Spleen (tissue), 7 donors: ENCODE measurements at regions not wholly inside any gene's neighbourhood (a gene's known extent, or its start where the extent isn't known, plus 50 kb on each side); places are given as distances from the start of the nearest gene placed in this dataset.

Source experiments
- CTCF ChIP-seq, 11 experiments: fragments of 200-600 bp in 7 of 11; fragments of 450-650 bp in 4 of 11; sonication (generic) in 4 of 11; IDR thresholded peaks in 8 of 11; conservative IDR thresholded peaks in 3 of 11; 1 replicate in 7 of 11; 2 replicates in 4 of 11; pipeline versions ENCODE4 v1.4.0 to v1.8.0; 2016 to 2021; ENCODE audit warnings: antibody characterized with exemption in 11 of 11, inconsistent platforms in 4 of 11, mild to moderate bottlenecking in 1 of 11
- POLR2AphosphoS5 ChIP-seq, 3 donors: sonication (generic); formaldehyde crosslinking; IDR thresholded peaks; one replicate each; pipeline ENCODE4 v1.5.1; 2017; ENCODE audit warnings: antibody characterized with exemption in 3 of 3
- donor health status: DM: no; HTN: no; CAD: no; lungs with moderate emphysema.
- donor health status: DM: no; HTN: no; CAD: no.
- donor health status: DM: no; HTN: no; CAD: no.

DNA sequence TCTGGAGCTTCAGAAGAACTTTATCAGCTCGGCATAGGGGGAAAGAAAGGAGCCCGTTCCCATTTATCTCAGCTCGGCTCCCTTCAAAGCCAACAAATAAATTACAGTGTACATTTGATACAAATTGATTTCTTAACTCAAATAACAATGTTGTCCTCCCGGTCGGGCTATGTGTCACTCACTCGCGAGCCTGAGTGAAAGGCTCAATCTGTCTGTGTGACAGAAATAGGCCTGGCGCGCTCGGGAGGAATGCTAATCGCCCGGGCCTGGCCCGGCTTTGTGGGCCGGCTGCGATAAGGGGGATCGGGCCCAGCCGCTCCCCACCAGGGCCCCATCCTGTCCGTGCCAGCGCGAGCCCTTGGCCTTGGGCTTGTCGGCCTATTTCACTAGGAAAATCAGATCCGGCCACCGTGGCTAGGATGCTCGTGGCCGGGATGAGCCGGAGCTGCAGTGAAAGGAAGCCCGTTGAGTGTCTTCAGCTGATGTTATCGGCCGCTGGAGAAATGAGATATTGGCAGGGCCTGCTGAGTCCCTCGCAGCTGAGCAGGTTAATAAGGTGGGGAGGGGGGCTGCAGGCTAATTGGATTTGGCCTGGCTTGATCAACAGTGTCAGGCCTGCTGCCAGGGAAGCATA, 258.7 kb downstream of the IRX1 start:
- TF ChIP-seq CTCF (IDR thresholded peaks at IDR 0.05 in 8 of 11, conservative IDR thresholded peaks at IDR 0.05 in 3 of 11) (no peak), POLR2AphosphoS5 (IDR thresholded peaks at IDR 0.05) (no peak)
